ENCODE measurements at regions not wholly inside any gene's neighbourhood (a gene's known extent, or its start where the extent isn't known, plus 50 kb on each side); places are given as distances from the start of the nearest gene placed in this dataset.

DNA sequence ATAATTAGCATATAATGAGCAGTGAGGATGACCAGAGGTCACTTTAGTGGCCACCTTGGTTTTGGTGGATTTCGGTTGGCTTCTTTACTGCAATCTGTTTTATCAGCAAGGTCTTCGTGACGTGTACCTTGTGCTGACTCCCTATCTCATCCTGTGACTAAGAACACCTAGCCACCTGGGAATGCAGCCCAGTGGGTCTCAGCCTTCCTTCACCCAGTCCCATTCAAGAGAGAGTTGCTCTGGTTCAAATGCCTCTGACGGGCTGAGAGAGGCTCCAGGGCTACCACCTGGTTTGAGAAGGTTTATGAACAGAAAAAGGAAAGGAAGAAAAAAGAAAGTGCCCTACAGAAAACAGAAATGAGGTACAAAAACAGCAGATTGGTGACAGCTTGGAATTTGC, 738.7 kb downstream of the SOCS6 start:
- CTCF ChIA-PET: no interaction called here
- DNase-seq (ENCODE audit: low spot score) (no peak), ATAC-seq (no peak)
- TF ChIP-seq, protein P1, sequence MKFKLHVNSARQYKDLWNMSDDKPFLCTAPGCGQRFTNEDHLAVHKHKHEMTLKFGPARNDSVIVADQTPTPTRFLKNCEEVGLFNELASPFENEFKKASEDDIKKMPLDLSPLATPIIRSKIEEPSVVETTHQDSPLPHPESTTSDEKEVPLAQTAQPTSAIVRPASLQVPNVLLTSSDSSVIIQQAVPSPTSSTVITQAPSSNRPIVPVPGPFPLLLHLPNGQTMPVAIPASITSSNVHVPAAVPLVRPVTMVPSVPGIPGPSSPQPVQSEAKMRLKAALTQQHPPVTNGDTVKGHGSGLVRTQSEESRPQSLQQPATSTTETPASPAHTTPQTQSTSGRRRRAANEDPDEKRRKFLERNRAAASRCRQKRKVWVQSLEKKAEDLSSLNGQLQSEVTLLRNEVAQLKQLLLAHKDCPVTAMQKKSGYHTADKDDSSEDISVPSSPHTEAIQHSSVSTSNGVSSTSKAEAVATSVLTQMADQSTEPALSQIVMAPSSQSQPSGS (CRISPR knock-in tag; IDR thresholded peaks at IDR 0.05; ENCODE audit: borderline replicate concordance, low read depth): no peak
- no peak for TF ChIP-seq TP53 (CRISPR knock-in tag; IDR thresholded peaks at IDR 0.05)
- no peak for TF ChIP-seq IRF2 (CRISPR knock-in tag; IDR thresholded peaks at IDR 0.05; ENCODE audit: borderline replicate concordance, low read depth)
- TF ChIP-seq, protein P2, sequence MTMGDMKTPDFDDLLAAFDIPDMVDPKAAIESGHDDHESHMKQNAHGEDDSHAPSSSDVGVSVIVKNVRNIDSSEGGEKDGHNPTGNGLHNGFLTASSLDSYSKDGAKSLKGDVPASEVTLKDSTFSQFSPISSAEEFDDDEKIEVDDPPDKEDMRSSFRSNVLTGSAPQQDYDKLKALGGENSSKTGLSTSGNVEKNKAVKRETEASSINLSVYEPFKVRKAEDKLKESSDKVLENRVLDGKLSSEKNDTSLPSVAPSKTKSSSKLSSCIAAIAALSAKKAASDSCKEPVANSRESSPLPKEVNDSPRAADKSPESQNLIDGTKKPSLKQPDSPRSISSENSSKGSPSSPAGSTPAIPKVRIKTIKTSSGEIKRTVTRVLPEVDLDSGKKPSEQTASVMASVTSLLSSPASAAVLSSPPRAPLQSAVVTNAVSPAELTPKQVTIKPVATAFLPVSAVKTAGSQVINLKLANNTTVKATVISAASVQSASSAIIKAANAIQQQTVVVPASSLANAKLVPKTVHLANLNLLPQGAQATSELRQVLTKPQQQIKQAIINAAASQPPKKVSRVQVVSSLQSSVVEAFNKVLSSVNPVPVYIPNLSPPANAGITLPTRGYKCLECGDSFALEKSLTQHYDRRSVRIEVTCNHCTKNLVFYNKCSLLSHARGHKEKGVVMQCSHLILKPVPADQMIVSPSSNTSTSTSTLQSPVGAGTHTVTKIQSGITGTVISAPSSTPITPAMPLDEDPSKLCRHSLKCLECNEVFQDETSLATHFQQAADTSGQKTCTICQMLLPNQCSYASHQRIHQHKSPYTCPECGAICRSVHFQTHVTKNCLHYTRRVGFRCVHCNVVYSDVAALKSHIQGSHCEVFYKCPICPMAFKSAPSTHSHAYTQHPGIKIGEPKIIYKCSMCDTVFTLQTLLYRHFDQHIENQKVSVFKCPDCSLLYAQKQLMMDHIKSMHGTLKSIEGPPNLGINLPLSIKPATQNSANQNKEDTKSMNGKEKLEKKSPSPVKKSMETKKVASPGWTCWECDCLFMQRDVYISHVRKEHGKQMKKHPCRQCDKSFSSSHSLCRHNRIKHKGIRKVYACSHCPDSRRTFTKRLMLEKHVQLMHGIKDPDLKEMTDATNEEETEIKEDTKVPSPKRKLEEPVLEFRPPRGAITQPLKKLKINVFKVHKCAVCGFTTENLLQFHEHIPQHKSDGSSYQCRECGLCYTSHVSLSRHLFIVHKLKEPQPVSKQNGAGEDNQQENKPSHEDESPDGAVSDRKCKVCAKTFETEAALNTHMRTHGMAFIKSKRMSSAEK (CRISPR knock-in tag; IDR thresholded peaks at IDR 0.05; ENCODE audit: borderline replicate concordance): no peak
- no peak for TF ChIP-seq ZNF671 (CRISPR knock-in tag; IDR thresholded peaks at IDR 0.05)
- TF ChIP-seq, protein P3, sequence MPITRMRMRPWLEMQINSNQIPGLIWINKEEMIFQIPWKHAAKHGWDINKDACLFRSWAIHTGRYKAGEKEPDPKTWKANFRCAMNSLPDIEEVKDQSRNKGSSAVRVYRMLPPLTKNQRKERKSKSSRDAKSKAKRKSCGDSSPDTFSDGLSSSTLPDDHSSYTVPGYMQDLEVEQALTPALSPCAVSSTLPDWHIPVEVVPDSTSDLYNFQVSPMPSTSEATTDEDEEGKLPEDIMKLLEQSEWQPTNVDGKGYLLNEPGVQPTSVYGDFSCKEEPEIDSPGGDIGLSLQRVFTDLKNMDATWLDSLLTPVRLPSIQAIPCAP (CRISPR knock-in tag; IDR thresholded peaks at IDR 0.05): no peak
- TF ChIP-seq, protein P4, sequence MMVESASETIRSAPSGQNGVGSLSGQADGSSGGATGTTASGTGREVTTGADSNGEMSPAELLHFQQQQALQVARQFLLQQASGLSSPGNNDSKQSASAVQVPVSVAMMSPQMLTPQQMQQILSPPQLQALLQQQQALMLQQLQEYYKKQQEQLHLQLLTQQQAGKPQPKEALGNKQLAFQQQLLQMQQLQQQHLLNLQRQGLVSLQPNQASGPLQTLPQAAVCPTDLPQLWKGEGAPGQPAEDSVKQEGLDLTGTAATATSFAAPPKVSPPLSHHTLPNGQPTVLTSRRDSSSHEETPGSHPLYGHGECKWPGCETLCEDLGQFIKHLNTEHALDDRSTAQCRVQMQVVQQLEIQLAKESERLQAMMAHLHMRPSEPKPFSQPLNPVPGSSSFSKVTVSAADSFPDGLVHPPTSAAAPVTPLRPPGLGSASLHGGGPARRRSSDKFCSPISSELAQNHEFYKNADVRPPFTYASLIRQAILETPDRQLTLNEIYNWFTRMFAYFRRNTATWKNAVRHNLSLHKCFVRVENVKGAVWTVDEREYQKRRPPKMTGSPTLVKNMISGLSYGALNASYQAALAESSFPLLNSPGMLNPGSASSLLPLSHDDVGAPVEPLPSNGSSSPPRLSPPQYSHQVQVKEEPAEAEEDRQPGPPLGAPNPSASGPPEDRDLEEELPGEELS (CRISPR knock-in tag; IDR thresholded peaks at IDR 0.05): no peak
- H3K27me3 Mint-ChIP-seq (ENCODE audit: low read depth): peaks cover 15% of the 10 kb centered on the region
- H3K4me1 Mint-ChIP-seq: no peaks in the 10 kb centered on the region
- POLR2A ChIA-PET: no interaction called here
- peaks cover 67% of the 10 kb centered on the region for H3K9me3 Mint-ChIP-seq
- peaks cover 62% of the 10 kb centered on the region for H3K36me3 Mint-ChIP-seq
- no peak overlapping the region for H3K27ac Mint-ChIP-seq
- no peak overlapping the region for H3K4me3 Mint-ChIP-seq

DNA sequence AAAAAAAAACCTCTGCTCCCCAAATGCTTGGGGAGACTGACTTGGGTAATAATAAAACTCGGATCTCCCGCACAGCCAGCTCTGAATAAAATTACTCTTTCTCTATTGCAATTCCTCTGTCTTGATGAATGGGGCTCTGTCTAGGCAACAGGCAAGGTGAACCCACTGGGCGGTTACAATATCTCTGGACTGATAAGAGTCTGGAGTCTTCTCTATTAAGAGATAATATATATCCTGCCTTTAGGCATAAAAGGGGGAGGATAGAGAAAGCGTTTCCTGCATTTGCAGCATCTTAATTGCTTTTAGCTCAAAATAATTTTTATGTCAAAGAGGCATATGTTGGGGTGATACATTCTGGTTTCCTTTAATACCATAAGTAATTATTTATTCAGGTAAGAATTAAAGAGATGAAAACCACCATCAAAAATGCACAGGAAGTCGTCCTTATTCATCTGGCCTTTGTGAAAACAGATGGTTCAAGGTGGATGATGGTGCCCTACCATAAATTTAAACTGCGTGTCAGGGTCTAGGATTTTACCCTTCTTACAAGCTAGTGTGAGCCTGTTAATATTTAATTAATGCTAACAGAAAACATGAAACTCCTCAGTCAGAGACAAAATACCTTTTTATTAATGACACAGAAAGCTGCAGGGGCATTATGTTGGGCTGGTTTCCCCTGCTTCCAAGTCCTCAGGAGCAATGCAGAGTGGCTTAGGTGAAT, 736.8 kb downstream of the SOCS6 start:
- no peaks in the 10 kb centered on the region for H3K4me1 Mint-ChIP-seq
- CTCF ChIA-PET: no interaction called here
- H3K9me3 Mint-ChIP-seq: peaks cover 78% of the 10 kb centered on the region
- H3K27me3 Mint-ChIP-seq (ENCODE audit: low read depth): peaks cover 12% of the 10 kb centered on the region
- ATAC-seq (no peak), DNase-seq (ENCODE audit: low spot score) (no peak)
- no peak overlapping the region for H3K27ac Mint-ChIP-seq
- H3K36me3 Mint-ChIP-seq: peaks cover 67% of the 10 kb centered on the region
- no peak overlapping the region for H3K4me3 Mint-ChIP-seq
- POLR2A ChIA-PET: no interaction called here
- TF ChIP-seq, protein P5, sequence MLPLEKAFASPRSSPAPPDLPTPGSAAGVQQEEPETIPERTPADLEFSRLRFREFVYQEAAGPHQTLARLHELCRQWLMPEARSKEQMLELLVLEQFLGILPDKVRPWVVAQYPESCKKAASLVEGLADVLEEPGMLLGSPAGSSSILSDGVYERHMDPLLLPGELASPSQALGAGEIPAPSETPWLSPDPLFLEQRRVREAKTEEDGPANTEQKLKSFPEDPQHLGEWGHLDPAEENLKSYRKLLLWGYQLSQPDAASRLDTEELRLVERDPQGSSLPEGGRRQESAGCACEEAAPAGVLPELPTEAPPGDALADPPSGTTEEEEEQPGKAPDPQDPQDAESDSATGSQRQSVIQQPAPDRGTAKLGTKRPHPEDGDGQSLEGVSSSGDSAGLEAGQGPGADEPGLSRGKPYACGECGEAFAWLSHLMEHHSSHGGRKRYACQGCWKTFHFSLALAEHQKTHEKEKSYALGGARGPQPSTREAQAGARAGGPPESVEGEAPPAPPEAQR (CRISPR knock-in tag; IDR thresholded peaks at IDR 0.05): no peak
- TF ChIP-seq, protein P6, sequence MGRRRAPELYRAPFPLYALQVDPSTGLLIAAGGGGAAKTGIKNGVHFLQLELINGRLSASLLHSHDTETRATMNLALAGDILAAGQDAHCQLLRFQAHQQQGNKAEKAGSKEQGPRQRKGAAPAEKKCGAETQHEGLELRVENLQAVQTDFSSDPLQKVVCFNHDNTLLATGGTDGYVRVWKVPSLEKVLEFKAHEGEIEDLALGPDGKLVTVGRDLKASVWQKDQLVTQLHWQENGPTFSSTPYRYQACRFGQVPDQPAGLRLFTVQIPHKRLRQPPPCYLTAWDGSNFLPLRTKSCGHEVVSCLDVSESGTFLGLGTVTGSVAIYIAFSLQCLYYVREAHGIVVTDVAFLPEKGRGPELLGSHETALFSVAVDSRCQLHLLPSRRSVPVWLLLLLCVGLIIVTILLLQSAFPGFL (CRISPR knock-in tag; IDR thresholded peaks at IDR 0.05; ENCODE audit: borderline replicate concordance): no peak
- TF ChIP-seq, protein P7, sequence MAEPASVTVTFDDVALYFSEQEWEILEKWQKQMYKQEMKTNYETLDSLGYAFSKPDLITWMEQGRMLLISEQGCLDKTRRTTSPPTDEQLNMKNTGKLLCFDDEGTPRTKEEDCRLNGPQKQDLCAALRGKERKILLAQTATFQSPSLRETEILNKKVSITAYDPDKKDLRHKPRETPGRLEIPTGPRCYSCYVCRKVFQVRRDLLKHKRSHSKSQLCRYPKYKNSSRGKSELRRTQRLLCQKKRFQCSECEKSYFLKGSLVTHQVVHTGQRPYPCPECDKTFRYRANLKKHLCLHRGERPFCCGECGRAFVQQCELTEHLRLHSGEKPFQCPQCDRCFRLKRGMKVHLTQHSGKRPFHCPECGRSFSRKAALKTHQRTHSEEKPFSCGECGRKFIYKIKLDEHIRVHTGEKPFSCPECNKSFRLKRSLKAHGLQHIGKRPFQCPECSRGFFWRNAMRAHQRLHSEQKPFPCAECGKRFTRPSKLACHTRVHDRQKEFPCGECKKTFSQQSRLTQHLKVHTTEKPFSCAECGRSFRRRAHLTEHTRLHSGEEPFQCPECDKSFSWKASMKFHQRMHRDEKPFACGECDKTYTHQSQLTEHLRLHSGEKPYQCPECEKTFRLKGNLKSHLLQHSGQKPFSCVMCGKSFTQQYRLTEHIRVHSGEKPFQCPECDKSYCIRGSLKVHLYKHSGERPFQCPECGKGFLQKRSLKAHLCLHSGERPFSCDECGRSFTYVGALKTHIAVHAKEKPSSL (CRISPR knock-in tag; conservative IDR thresholded peaks at IDR 0.05): no peak
- TF ChIP-seq RORB (CRISPR knock-in tag; IDR thresholded peaks at IDR 0.05) (no peak), JAZF1 (CRISPR knock-in tag; IDR thresholded peaks at IDR 0.05) (no peak), ZNF121 (CRISPR knock-in tag; IDR thresholded peaks at IDR 0.05) (no peak), NR1H2 (CRISPR knock-in tag; IDR thresholded peaks at IDR 0.05) (no peak), CREM (CRISPR knock-in tag; IDR thresholded peaks at IDR 0.05) (no peak), SMAD3 (CRISPR knock-in tag; IDR thresholded peaks at IDR 0.05; ENCODE audit: borderline replicate concordance) (no peak), GTF2I (CRISPR knock-in tag; conservative IDR thresholded peaks at IDR 0.05) (no peak), ZNF671 (CRISPR knock-in tag; IDR thresholded peaks at IDR 0.05) (no peak)
- TF ChIP-seq, protein P8, sequence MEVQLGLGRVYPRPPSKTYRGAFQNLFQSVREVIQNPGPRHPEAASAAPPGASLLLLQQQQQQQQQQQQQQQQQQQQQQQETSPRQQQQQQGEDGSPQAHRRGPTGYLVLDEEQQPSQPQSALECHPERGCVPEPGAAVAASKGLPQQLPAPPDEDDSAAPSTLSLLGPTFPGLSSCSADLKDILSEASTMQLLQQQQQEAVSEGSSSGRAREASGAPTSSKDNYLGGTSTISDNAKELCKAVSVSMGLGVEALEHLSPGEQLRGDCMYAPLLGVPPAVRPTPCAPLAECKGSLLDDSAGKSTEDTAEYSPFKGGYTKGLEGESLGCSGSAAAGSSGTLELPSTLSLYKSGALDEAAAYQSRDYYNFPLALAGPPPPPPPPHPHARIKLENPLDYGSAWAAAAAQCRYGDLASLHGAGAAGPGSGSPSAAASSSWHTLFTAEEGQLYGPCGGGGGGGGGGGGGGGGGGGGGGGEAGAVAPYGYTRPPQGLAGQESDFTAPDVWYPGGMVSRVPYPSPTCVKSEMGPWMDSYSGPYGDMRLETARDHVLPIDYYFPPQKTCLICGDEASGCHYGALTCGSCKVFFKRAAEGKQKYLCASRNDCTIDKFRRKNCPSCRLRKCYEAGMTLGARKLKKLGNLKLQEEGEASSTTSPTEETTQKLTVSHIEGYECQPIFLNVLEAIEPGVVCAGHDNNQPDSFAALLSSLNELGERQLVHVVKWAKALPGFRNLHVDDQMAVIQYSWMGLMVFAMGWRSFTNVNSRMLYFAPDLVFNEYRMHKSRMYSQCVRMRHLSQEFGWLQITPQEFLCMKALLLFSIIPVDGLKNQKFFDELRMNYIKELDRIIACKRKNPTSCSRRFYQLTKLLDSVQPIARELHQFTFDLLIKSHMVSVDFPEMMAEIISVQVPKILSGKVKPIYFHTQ (CRISPR knock-in tag; IDR thresholded peaks at IDR 0.05): no peak
